GM18951 (cell line): ENCODE measurements at regions not wholly inside any gene's neighbourhood (a gene's known extent, or its start where the extent isn't known, plus 50 kb on each side); places are given as distances from the start of the nearest gene placed in this dataset.

Experiments used
- POLR2A ChIP-seq: IDR thresholded peaks from 4 replicates; pipeline ENCODE4 v1.6.1; 2011; ENCODE audit warnings: mild to moderate bottlenecking; ENCODE audit not compliant: insufficient read length, insufficient read depth; ENCODE audit errors: extremely low read depth
- in situ Hi-C: fragments of 300-500 bp; cut with MboI; formaldehyde crosslinking; loops from one replicate; pipeline ENCODE4 v1.12.0; 2022; ENCODE audit warnings: low sequenced_read_pairs, mixed read lengths, inconsistent platforms; ENCODE audit not compliant: unreplicated experiment

GRCh38 chr5:89399548-89399947, 516.6 kb upstream of the MEF2C start:
- no peak for TF ChIP-seq POLR2A
- in situ Hi-C loops: no loop called here

DNA sequence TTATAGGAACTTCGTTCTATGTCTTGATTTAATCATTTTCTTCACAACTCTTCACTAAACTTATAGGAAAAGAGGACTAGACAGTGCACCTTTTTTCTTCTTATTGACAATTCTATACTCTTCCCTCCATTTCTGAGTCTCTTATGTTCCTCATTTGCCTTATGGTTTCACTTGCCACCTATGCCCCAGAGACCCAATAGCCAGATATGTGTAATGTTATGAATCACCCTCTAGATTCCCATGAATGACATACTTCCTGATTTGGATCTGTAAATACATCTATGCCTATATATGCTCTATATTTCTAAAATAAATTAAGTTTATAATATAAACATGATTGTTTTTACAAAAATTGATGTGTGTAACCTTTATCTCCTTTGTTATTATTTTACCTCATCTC, 514.1 kb upstream of the MEF2C start:
- no peak for TF ChIP-seq POLR2A
- in situ Hi-C loops: no loop called here

GRCh38 chr5:89396278-89396954, 513.4 kb upstream of the MEF2C start:
- in situ Hi-C loops: no loop called here
- no peak for TF ChIP-seq POLR2A

DNA sequence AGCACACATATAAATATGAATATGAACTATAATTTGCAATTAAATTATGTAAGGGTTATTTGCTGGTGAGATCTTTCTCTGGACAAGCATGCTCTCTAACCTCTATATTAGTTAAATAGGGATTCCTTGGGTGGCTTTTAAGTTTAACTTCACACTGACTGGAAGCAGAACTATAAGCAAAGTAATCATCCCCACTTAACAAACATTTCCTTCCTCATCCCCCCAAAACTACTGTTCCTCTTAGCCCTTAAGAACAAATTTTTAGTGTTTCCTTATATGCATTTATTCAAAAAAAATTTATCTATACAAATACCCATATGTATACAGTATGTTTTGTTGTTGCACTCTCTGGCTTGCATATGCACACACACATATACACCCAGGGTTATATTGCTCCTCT, 512.1 kb upstream of the MEF2C start:
- TF ChIP-seq POLR2A: no peak
- in situ Hi-C loops: no loop called here

DNA sequence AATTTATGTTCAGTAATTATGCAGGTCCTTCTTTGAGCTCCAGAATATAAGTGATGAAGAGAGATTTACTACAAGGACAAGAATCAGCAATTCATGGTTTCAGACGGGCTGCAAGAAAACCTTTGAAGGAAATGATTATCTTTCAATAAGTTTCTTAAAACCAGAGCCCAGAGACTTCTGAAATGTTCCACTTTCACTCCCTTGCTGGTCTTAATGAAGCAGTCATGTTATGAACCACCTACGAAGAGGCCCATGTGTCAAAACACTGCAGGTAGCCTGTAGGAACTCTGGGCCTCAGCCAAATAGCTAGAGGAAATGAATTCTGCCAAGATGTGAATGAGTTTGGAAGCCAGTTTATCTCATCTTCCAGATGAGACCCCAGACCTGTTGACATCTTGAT, 505.9 kb upstream of the MEF2C start:
- no peak for TF ChIP-seq POLR2A
- in situ Hi-C loops: no loop called here

GRCh38 chr5:89384391-89384790, 501.4 kb upstream of the MEF2C start:
- no peak for TF ChIP-seq POLR2A
- in situ Hi-C loops: no loop called here

- no peak for TF ChIP-seq POLR2A
- in situ Hi-C loops: no loop called here
Observed at GRCh38 chr5:89380635-89381034, 497.7 kb upstream of the MEF2C start.

DNA sequence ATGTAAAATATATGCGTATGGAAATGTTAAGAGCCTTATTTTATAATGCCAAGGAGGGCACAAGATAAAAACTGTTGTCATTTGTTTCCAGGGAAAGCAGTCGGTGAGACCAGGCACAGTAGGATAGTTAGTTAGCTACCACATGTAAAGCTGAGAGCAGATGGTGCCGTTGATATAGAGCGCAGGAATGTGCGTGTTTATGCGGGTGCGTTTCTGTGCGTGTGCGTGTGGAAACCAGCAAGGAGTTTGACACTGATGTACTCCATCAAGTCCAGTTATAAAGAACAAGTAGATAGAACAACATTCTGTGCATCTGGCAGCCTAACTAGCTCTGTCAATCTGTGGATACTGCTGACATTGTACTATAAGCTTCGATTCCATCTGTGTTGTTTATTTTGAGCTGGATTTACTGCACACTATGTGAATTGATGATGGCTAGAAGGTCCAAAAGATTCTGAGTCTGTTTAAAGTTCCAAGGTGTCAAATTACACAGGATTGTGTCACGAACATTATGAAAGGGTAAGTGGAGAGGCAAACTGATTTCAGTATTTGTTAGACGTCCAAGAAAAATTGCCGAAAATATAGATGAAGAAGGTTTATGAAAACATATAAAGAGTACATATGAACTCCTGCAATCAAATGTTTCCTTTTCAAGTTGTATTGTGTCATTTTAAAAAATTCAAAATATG, 494.9 kb upstream of the MEF2C start:
- TF ChIP-seq POLR2A: no peak

GRCh38 chr5:89374818-89375521, 492.0 kb upstream of the MEF2C start:
- TF ChIP-seq POLR2A: no peak
- in situ Hi-C loops: no loop called here

More for the DNA sequence above, 494.9 kb upstream of the MEF2C start:
- in situ Hi-C loops: no loop called here

GRCh38 chr5:89374144-89374784, 491.3 kb upstream of the MEF2C start:
- in situ Hi-C loops: no loop called here
- TF ChIP-seq POLR2A: no peak

DNA sequence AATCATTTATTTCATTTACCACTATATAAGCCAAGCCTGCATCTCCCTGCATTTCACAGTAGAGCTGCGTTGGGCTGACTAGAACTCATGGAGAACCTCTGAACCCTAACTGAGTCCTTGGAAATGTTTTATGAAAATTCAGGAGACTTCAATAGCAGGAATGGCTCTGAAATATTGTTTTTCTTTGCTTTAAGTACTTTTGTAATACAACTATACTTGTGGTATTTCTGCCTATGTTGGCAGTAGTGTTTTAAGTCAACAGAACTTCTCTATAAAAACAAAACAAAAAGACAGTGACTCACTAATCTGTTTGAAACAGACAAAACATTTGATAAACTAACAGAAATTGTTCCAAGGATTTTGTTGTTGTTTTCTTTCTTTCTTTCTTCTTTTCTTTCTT, 489.2 kb upstream of the MEF2C start:
- in situ Hi-C loops: no loop called here
- no peak for TF ChIP-seq POLR2A

DNA sequence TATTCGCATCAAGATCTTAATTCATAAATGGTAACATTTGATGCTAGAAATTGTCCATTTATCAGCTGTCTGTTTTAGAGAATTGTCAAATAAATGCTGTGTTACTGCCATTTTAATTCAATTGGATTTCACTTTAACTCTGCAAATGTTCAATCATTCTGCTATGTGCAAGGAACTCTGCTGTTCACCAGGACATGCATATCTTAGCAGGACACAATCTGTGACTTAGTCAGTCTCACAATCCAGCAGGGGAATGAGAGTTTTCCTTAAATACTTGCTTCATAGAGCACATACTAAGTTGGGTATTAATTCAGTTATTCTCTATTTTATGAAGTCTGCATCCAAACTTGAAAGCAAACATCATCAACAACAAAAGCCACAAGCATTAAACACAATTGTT, 488.7 kb upstream of the MEF2C start:
- in situ Hi-C loops: no loop called here
- no peak for TF ChIP-seq POLR2A

DNA sequence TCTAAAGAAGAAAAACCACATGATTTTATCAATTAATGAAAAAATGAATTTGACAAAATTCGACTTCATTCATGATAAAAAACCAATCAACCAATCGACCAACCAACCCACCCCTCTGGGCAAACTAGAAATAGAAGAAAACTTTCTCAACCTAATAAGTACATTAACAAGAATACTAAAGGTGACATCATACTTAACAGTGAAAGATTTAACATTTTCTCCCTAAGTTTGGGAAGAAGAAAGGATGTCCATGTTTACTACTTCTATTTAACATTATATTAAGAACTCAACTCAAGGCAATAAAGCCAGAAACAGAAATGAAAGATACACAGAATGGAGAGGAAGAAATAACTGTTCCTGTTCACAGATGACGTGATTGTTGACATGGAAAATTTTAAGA, 476.1 kb upstream of the MEF2C start:
- in situ Hi-C loops: no loop called here
- TF ChIP-seq POLR2A: no peak
